DND-41 (cell line): ENCODE measurements at regions not wholly inside any gene's neighbourhood (a gene's known extent, or its start where the extent isn't known, plus 50 kb on each side); places are given as distances from the start of the nearest gene placed in this dataset.

Experiments
- ATAC-seq: fragments of 200-7000 bp; cut with Tn5 transposase; 3 replicates; pipeline ENCODE4 v1.9.1; 2021; ENCODE audit warnings: low read depth; ENCODE audit not compliant: insufficient read depth
- DNase-seq: peaks from one replicate; pipeline ENCODE4 v3.0.0-alpha.2; 2020
- H2AFZ ChIP-seq: 2 replicates; pipeline ENCODE4 v1.6.0; 2012; ENCODE audit warnings: low read depth, low read length
- H3K27ac ChIP-seq: 2 replicates; pipeline ENCODE4 v1.5.1; 2012; ENCODE audit warnings: low read length, inconsistent platforms
- H3K27me3 ChIP-seq: fragments of 200-600 bp; sonication (generic); 2 replicates; pipeline ENCODE4 v1.6.0; 2012; ENCODE audit warnings: low read length, mild to moderate bottlenecking, inconsistent platforms; ENCODE audit not compliant: insufficient read depth, poor library complexity
- H3K36me3 ChIP-seq: 2 replicates; pipeline ENCODE4 v1.5.1; 2012; ENCODE audit warnings: low read length, inconsistent platforms; ENCODE audit not compliant: insufficient read depth
- H3K4me1 ChIP-seq: 2 replicates; pipeline ENCODE4 v1.5.1; 2012; ENCODE audit warnings: mild to moderate bottlenecking, low read length; ENCODE audit not compliant: insufficient read depth
- H3K4me2 ChIP-seq: 2 replicates; pipeline ENCODE4 v1.6.0; 2012; ENCODE audit warnings: mild to moderate bottlenecking, moderate library complexity, low read length, inconsistent platforms; ENCODE audit not compliant: insufficient read depth
- H3K4me3 ChIP-seq, 2 experiments: fragments of 200-600 bp in 1 of 2; shearing (Covaris generic) in 1 of 2; 2 replicates each; pipeline ENCODE4 v1.5.1; 2012 to 2016; ENCODE audit warnings: inconsistent platforms in 2 of 2, low read length in 2 of 2, mild to moderate bottlenecking in 2 of 2, low read depth in 1 of 2, moderate library complexity in 1 of 2
- H3K79me2 ChIP-seq: 2 replicates; pipeline ENCODE4 v1.6.0; 2012; ENCODE audit warnings: low read length, inconsistent platforms; ENCODE audit not compliant: insufficient read depth
- H3K9ac ChIP-seq: 2 replicates; pipeline ENCODE4 v1.6.0; 2012; ENCODE audit warnings: low read depth, mild to moderate bottlenecking, inconsistent platforms, low read length, moderate library complexity
- H3K9me3 ChIP-seq: 2 replicates; pipeline ENCODE4 v1.5.1; 2012; ENCODE audit warnings: low read length, moderate library complexity, mild to moderate bottlenecking, inconsistent platforms; ENCODE audit not compliant: insufficient read depth, severe bottlenecking
- H4K20me1 ChIP-seq: 2 replicates; pipeline ENCODE4 v1.6.0; 2012; ENCODE audit warnings: low read length; ENCODE audit not compliant: insufficient read depth
- CTCF ChIP-seq: IDR thresholded peaks from 2 replicates; pipeline ENCODE4 v1.5.1; 2012; ENCODE audit warnings: borderline replicate concordance, low read length, moderate library complexity, mild to moderate bottlenecking; ENCODE audit not compliant: poor library complexity, severe bottlenecking; ENCODE audit errors: extremely low read depth
- EZH2 ChIP-seq: IDR thresholded peaks from 3 replicates; pipeline ENCODE4 v1.6.1; 2012; ENCODE audit warnings: borderline replicate concordance, low read depth, mild to moderate bottlenecking, moderate library complexity, low read length, inconsistent platforms; ENCODE audit not compliant: severe bottlenecking

GRCh38 chr14:25180221-25180620 is 130.3 kb upstream of the STXBP6 start:
- no peak overlapping the region for H3K4me2 ChIP-seq
- H3K4me1 ChIP-seq: no peaks in the 10 kb centered on the region
- ATAC-seq (no peak), DNase-seq (no peak)
- no peaks in the 10 kb centered on the region for H3K79me2 ChIP-seq
- no peak overlapping the region for H3K9ac ChIP-seq
- H3K4me3 ChIP-seq: no peak overlapping the region
- H3K27me3 ChIP-seq: no peaks in the 10 kb centered on the region
- no peaks in the 10 kb centered on the region for H4K20me1 ChIP-seq
- no peaks in the 10 kb centered on the region for H3K36me3 ChIP-seq
- TF ChIP-seq CTCF: no peak
- no peak for TF ChIP-seq EZH2
- H3K27ac ChIP-seq: no peak overlapping the region
- H3K9me3 ChIP-seq: no peaks in the 10 kb centered on the region
- no peak overlapping the region for H2AFZ ChIP-seq

GRCh38 chr14:25178255-25178654 is 128.3 kb upstream of the STXBP6 start:
- Histone ChIP-seq H3K27ac (no peak overlapping the region), H3K9me3 (no peaks in the 10 kb centered on the region), H3K9ac (no peak overlapping the region), H4K20me1 (no peaks in the 10 kb centered on the region), H3K27me3 (no peaks in the 10 kb centered on the region), H3K4me1 (no peaks in the 10 kb centered on the region), H3K79me2 (no peaks in the 10 kb centered on the region), H2AFZ (no peak overlapping the region), H3K4me2 (no peak overlapping the region), H3K4me3 (no peak overlapping the region), H3K36me3 (no peaks in the 10 kb centered on the region)
- DNase-seq (no peak), ATAC-seq (no peak)
- TF ChIP-seq EZH2 (no peak), CTCF (no peak)

GRCh38 chr14:25150934-25151790 is 101.2 kb upstream of the STXBP6 start:
- no peaks in the 10 kb centered on the region for H3K79me2 ChIP-seq
- peaks cover 2% of the 10 kb centered on the region for H3K27me3 ChIP-seq
- H3K9ac ChIP-seq: no peak overlapping the region
- DNase-seq (no peak), ATAC-seq (peak; percentile 58; the same call in 1 of the 3 replicates)
- H3K4me3 ChIP-seq: no peak overlapping the region
- no peaks in the 10 kb centered on the region for H3K4me1 ChIP-seq
- H3K4me2 ChIP-seq: no peak overlapping the region
- no peaks in the 10 kb centered on the region for H3K9me3 ChIP-seq
- H3K27ac ChIP-seq: no peak overlapping the region
- no peak overlapping the region for H2AFZ ChIP-seq
- TF ChIP-seq CTCF (peak; percentile 76), EZH2 (no peak)
- no peaks in the 10 kb centered on the region for H3K36me3 ChIP-seq
- no peaks in the 10 kb centered on the region for H4K20me1 ChIP-seq

GRCh38 chr14:25150401-25150800 is 100.5 kb upstream of the STXBP6 start:
- no peaks in the 10 kb centered on the region for H3K9me3 ChIP-seq
- ATAC-seq: no peak
- H4K20me1 ChIP-seq: no peaks in the 10 kb centered on the region
- no peak overlapping the region for H2AFZ ChIP-seq
- H3K27ac ChIP-seq: no peak overlapping the region
- H3K79me2 ChIP-seq: no peaks in the 10 kb centered on the region
- H3K4me1 ChIP-seq: no peaks in the 10 kb centered on the region
- no peak overlapping the region for H3K4me2 ChIP-seq
- H3K27me3 ChIP-seq: peaks cover 2% of the 10 kb centered on the region
- no peak overlapping the region for H3K9ac ChIP-seq
- TF ChIP-seq CTCF (no peak), EZH2 (no peak)
- no peaks in the 10 kb centered on the region for H3K36me3 ChIP-seq
- DNase-seq: no peak
- no peak overlapping the region for H3K4me3 ChIP-seq
